ENCODE measurements at regions not wholly inside any gene's neighbourhood (a gene's known extent, or its start where the extent isn't known, plus 50 kb on each side); places are given as distances from the start of the nearest gene placed in this dataset.

DNA sequence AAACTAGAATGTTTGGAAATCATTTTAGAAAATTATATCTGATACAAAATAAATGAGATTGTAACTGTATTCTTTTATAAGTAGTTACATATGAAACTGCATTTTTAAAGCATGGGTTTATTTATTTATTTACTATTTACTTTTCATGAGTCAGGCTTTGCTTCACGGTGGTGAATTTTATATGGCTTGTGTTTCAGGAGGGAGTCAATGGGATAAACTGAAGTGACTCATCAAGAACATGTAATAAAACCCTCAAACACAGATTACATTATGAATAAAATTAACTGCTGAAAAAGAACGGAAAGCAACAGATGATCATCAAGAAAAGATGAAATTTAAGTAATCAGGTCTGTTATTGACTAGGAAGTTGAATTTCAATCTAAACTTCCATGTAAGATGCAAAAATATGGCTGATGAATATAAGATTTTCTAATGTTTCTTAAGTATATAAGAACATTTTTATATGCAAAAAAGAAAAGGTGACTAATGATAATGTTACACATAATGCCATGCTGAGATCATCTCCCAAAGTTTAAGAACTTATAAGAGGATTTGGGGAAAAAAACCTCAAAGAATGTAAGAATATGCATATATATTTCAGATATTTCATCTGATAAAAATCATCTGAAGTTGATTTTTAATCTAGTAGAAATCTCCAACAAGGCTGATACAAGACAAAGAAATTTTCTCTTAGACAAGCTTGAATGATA, 383.6 kb downstream of the SLITRK1 start:
- no peaks in the 10 kb centered on the region for H3K27me3 ChIP-seq (ENCODE audit: insufficient read depth, poor library complexity, severe bottlenecking)
- TF ChIP-seq SPI1 (IDR thresholded peaks at IDR 0.05; ENCODE audit: borderline replicate concordance, low read depth), result no peak
- TF ChIP-seq, protein P1, sequence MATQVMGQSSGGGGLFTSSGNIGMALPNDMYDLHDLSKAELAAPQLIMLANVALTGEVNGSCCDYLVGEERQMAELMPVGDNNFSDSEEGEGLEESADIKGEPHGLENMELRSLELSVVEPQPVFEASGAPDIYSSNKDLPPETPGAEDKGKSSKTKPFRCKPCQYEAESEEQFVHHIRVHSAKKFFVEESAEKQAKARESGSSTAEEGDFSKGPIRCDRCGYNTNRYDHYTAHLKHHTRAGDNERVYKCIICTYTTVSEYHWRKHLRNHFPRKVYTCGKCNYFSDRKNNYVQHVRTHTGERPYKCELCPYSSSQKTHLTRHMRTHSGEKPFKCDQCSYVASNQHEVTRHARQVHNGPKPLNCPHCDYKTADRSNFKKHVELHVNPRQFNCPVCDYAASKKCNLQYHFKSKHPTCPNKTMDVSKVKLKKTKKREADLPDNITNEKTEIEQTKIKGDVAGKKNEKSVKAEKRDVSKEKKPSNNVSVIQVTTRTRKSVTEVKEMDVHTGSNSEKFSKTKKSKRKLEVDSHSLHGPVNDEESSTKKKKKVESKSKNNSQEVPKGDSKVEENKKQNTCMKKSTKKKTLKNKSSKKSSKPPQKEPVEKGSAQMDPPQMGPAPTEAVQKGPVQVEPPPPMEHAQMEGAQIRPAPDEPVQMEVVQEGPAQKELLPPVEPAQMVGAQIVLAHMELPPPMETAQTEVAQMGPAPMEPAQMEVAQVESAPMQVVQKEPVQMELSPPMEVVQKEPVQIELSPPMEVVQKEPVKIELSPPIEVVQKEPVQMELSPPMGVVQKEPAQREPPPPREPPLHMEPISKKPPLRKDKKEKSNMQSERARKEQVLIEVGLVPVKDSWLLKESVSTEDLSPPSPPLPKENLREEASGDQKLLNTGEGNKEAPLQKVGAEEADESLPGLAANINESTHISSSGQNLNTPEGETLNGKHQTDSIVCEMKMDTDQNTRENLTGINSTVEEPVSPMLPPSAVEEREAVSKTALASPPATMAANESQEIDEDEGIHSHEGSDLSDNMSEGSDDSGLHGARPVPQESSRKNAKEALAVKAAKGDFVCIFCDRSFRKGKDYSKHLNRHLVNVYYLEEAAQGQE (IDR thresholded peaks at IDR 0.05; ENCODE audit: insufficient replicate concordance, low read depth), result no peak
- H3K27ac ChIP-seq (replicated peaks), result no peak overlapping the region
- DNase-seq (ENCODE audit: low read depth in 1 of 2, low spot score in 1 of 2), result no peak
- H3K4me3 ChIP-seq (replicated peaks; ENCODE audit: insufficient read depth, low read length), result no peak overlapping the region

DNA sequence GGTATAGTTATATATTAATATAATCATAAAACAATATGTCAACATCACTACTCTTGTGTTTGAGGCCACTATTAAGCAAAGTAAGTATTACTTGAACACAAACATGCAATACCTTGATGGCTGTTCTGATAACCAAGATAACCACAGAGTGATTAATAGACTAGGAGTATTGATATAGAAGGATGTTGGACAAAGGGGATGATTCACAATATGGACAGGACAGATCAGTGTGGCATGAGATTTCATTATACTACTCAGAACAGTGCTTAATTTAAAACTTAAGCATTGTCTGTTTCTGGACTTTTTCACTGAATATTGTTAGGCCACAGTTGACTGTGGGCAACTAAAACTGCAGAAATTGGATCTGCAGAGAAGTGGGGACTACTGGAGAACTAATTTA, 384.2 kb downstream of the SLITRK1 start:
- Histone ChIP-seq H3K27me3 (ENCODE audit: insufficient read depth, poor library complexity, severe bottlenecking) (no peaks in the 10 kb centered on the region), H3K27ac (replicated peaks) (no peak overlapping the region), H3K4me3 (replicated peaks; ENCODE audit: insufficient read depth, low read length) (no peak overlapping the region)
- no peak for TF ChIP-seq SPI1 (IDR thresholded peaks at IDR 0.05; ENCODE audit: borderline replicate concordance, low read depth)
- TF ChIP-seq, protein P1 (IDR thresholded peaks at IDR 0.05; ENCODE audit: insufficient replicate concordance, low read depth), result no peak
- TF ChIP-seq, protein P2, sequence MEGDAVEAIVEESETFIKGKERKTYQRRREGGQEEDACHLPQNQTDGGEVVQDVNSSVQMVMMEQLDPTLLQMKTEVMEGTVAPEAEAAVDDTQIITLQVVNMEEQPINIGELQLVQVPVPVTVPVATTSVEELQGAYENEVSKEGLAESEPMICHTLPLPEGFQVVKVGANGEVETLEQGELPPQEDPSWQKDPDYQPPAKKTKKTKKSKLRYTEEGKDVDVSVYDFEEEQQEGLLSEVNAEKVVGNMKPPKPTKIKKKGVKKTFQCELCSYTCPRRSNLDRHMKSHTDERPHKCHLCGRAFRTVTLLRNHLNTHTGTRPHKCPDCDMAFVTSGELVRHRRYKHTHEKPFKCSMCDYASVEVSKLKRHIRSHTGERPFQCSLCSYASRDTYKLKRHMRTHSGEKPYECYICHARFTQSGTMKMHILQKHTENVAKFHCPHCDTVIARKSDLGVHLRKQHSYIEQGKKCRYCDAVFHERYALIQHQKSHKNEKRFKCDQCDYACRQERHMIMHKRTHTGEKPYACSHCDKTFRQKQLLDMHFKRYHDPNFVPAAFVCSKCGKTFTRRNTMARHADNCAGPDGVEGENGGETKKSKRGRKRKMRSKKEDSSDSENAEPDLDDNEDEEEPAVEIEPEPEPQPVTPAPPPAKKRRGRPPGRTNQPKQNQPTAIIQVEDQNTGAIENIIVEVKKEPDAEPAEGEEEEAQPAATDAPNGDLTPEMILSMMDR (IDR thresholded peaks at IDR 0.05; ENCODE audit: insufficient read depth, low read length), result no peak
- TF ChIP-seq POLR2AphosphoS5 (IDR thresholded peaks at IDR 0.05; ENCODE audit: low read depth), result no peak
- no peak for TF ChIP-seq GABPA (IDR thresholded peaks at IDR 0.05; ENCODE audit: low read depth)
- DNase-seq (ENCODE audit: low read depth in 1 of 2, low spot score in 1 of 2), result no peak

DNA sequence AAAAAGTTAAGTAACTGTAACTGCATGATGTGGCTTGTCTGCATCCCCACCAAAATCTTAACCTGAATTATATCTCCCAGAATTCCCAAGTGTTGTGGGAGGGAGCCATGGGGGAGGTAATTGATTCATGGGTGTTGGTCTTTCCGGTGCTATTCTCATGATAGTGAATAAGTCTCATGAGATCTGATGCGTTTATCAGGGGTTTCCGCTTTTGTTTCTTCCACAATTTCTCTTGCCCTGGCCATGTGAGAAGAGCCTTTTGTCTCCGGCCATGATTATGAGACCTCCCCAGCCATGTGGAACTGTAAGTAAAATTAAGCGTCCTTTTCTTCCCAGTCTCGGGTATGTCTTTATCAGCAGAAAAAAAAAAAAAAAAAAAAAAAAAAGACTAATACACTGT, 385.8 kb downstream of the SLITRK1 start:
- Histone ChIP-seq H3K27ac (replicated peaks) (no peak overlapping the region), H3K27me3 (ENCODE audit: insufficient read depth, poor library complexity, severe bottlenecking) (no peaks in the 10 kb centered on the region)
- no peak for TF ChIP-seq SPI1 (IDR thresholded peaks at IDR 0.05; ENCODE audit: borderline replicate concordance, low read depth)
- TF ChIP-seq, protein P2 (IDR thresholded peaks at IDR 0.05; ENCODE audit: insufficient read depth, low read length), result no peak
- TF ChIP-seq POLR2AphosphoS5 (IDR thresholded peaks at IDR 0.05; ENCODE audit: low read depth), result no peak
- TF ChIP-seq GABPA (IDR thresholded peaks at IDR 0.05; ENCODE audit: low read depth), result no peak

DNA sequence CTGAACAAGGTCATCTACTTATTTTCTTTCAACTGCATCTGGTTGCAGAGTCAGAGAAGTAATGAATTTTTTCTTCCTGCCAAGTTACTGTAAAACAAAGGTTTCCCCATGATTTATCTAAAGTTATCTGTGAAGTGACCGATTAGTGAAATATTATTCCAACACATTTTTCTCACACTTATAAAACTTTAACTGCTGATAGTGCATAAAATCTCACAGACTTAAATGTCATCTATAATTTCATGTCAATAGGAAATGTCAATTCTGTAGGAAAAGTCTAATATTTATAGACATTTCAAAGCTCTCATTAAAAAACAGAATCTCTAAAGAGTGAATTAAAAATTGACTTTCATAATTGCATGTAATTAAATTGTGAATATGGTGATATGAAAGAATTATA, 397.2 kb downstream of the SLITRK1 start:
- Histone ChIP-seq H3K27ac (replicated peaks) (no peak overlapping the region), H3K27me3 (ENCODE audit: insufficient read depth, poor library complexity, severe bottlenecking) (no peaks in the 10 kb centered on the region), H3K4me3 (replicated peaks; ENCODE audit: insufficient read depth, low read length) (no peak overlapping the region)
- no peak for DNase-seq (ENCODE audit: low read depth in 1 of 2, low spot score in 1 of 2)
- TF ChIP-seq, protein P2 (IDR thresholded peaks at IDR 0.05; ENCODE audit: insufficient read depth, low read length), result no peak
- TF ChIP-seq POLR2AphosphoS5 (IDR thresholded peaks at IDR 0.05; ENCODE audit: low read depth), result no peak
- no peak for TF ChIP-seq GABPA (IDR thresholded peaks at IDR 0.05; ENCODE audit: low read depth)
- TF ChIP-seq, protein P1 (IDR thresholded peaks at IDR 0.05; ENCODE audit: insufficient replicate concordance, low read depth), result no peak
- no peak for TF ChIP-seq SPI1 (IDR thresholded peaks at IDR 0.05; ENCODE audit: borderline replicate concordance, low read depth)

More for the DNA sequence above, 385.8 kb downstream of the SLITRK1 start:
- no peak overlapping the region for H3K4me3 ChIP-seq (replicated peaks; ENCODE audit: insufficient read depth, low read length)
- no peak for DNase-seq (ENCODE audit: low read depth in 1 of 2, low spot score in 1 of 2)

Measured in HL-60 (cell line).